HFF-Myc (cell line): ENCODE measurements at regions not wholly inside any gene's neighbourhood (a gene's known extent, or its start where the extent isn't known, plus 50 kb on each side); places are given as distances from the start of the nearest gene placed in this dataset.
"Not testable (repeated sequence)": the region's sequence is repeated elsewhere in the genome, so short reads cannot be mapped to it uniquely, and the experiment has no call there.

ENCODE experiments used
- DNase-seq: peaks from one replicate; pipeline ENCODE4 v3.0.0-alpha.2; 2011; ENCODE audit warnings: low read depth; ENCODE audit errors: extremely low read depth
- H3K4me3 ChIP-seq: replicated peaks from 2 replicates; pipeline ENCODE4 v1.5.1; 2011; ENCODE audit warnings: low read depth, mild to moderate bottlenecking, control low read depth, low read length
- TF ChIP-seq, protein P1 (sequence below): IDR thresholded peaks from 2 replicates; pipeline ENCODE4 v1.5.1; 2012; ENCODE audit warnings: mild to moderate bottlenecking, low read depth, low read length, control low read depth; ENCODE audit errors: missing control alignments

- H3K4me3 ChIP-seq = no peak overlapping the region
- TF ChIP-seq, protein P1, sequence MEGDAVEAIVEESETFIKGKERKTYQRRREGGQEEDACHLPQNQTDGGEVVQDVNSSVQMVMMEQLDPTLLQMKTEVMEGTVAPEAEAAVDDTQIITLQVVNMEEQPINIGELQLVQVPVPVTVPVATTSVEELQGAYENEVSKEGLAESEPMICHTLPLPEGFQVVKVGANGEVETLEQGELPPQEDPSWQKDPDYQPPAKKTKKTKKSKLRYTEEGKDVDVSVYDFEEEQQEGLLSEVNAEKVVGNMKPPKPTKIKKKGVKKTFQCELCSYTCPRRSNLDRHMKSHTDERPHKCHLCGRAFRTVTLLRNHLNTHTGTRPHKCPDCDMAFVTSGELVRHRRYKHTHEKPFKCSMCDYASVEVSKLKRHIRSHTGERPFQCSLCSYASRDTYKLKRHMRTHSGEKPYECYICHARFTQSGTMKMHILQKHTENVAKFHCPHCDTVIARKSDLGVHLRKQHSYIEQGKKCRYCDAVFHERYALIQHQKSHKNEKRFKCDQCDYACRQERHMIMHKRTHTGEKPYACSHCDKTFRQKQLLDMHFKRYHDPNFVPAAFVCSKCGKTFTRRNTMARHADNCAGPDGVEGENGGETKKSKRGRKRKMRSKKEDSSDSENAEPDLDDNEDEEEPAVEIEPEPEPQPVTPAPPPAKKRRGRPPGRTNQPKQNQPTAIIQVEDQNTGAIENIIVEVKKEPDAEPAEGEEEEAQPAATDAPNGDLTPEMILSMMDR = no peak
- peak; percentile 11 for DNase-seq
These were observed 703.8 kb upstream of the NR2F2 start for GRCh38 chr15:95626501-95627361.

GRCh38 chr15:95629503-95630168 lies 700.9 kb upstream of the NR2F2 start:
- no peak for DNase-seq
- TF ChIP-seq, protein P1 = no peak
- H3K4me3 ChIP-seq = no peak overlapping the region

GRCh38 chr15:95630683-95631082 lies 699.8 kb upstream of the NR2F2 start:
- no peak for DNase-seq
- H3K4me3 ChIP-seq = no peak overlapping the region
- TF ChIP-seq, protein P1 = no peak

GRCh38 chr15:95635666-95636065 lies 694.8 kb upstream of the NR2F2 start:
- TF ChIP-seq, protein P1 = no peak
- no peak overlapping the region for H3K4me3 ChIP-seq
- DNase-seq = no peak

DNA sequence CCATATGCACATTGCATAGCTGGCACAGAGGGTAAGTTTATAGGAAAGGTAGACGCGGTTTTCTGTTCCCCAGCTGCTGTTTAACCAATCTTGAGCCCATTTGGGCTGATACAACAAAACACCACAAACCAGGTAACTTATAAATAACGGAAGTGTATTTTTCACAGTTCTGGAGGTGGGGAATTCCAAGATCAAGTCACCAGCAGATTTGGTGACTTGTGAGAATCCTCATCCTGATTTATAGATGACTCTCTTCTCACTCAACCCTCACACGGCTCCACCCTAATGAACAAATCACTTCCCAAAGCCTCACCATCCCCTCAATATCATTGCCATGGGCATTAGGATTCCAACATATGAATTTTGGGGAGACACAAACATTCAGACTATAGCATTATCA lies 694.4 kb upstream of the NR2F2 start:
- TF ChIP-seq, protein P1 = no peak
- DNase-seq = no peak
- H3K4me3 ChIP-seq = no peak overlapping the region

GRCh38 chr15:95637234-95637633 lies 693.3 kb upstream of the NR2F2 start:
- not testable (repeated sequence) for H3K4me3 ChIP-seq, DNase-seq

GRCh38 chr15:95639208-95639607 lies 691.3 kb upstream of the NR2F2 start:
- TF ChIP-seq, protein P1 = no peak
- no peak for DNase-seq
- no peak overlapping the region for H3K4me3 ChIP-seq
